ENCODE measurements at regions not wholly inside any gene's neighbourhood (a gene's known extent, or its start where the extent isn't known, plus 50 kb on each side); places are given as distances from the start of the nearest gene placed in this dataset.

- Histone ChIP-seq H3K9ac (ENCODE audit: low read depth, low read length) (no peak overlapping the region), H3K27ac (ENCODE audit: insufficient read depth, low read length) (no peak overlapping the region), H2BK20ac (ENCODE audit: low read depth, low read length) (no peak overlapping the region), H3K4me1 (ENCODE audit: control insufficient read depth, insufficient read depth, low read length) (no peaks in the 10 kb centered on the region), H3K4ac (ENCODE audit: low read depth, low read length) (no peak overlapping the region), H2AK5ac (ENCODE audit: low read depth, low read length) (no peak overlapping the region), H3K18ac (ENCODE audit: low read depth, low read length) (no peak overlapping the region), H3K36me3 (ENCODE audit: control insufficient read depth, insufficient read depth, low read length) (no peaks in the 10 kb centered on the region), H4K20me1 (ENCODE audit: insufficient read depth, low read length) (no peaks in the 10 kb centered on the region), H4K8ac (ENCODE audit: low read depth in 2 of 2, low read length in 2 of 2) (no peak overlapping the region), H2BK5ac (ENCODE audit: low read depth, low read length, poor library complexity, severe bottlenecking) (no peak overlapping the region), H3K23ac (ENCODE audit: low read depth, low read length) (no peak overlapping the region), H2BK15ac (ENCODE audit: low read depth, low read length) (no peak overlapping the region), H2AK9ac (replicated peaks; ENCODE audit: low read depth, low read length, poor library complexity) (no peak overlapping the region), H4K91ac (ENCODE audit: insufficient read depth, low read depth, low read length) (no peak overlapping the region), H3K4me3 (ENCODE audit: insufficient read depth, low read depth, low read length) (no peak overlapping the region), H3K27me3 (ENCODE audit: control insufficient read depth, insufficient read depth, low read length) (peaks cover 14% of the 10 kb centered on the region), H3K14ac (replicated peaks; ENCODE audit: low read depth, low read length) (no peak overlapping the region), H3K9me3 (ENCODE audit: control insufficient read depth, insufficient read depth, low read length) (no peaks in the 10 kb centered on the region), H3K56ac (ENCODE audit: extremely low read depth, insufficient read depth, low read length) (no peak overlapping the region), H3K4me2 (ENCODE audit: low read depth, low read length) (no peak overlapping the region), H2AFZ (replicated peaks; ENCODE audit: low read length, poor library complexity) (no peak overlapping the region), H3K79me1 (ENCODE audit: low read depth in 1 of 2, low read length in 2 of 2) (no peaks in the 10 kb centered on the region), H3K9me1 (ENCODE audit: insufficient read depth, low read length) (no peaks in the 10 kb centered on the region), H2BK120ac (ENCODE audit: low read depth, low read length) (no peak overlapping the region), H4K5ac (ENCODE audit: low read depth, low read length) (no peak overlapping the region)
- intact Hi-C loops (cut with micrococcal nuclease) (no loop called here), in situ Hi-C loops (cut with MboI; ENCODE audit: low sequenced_read_pairs) (no loop called here), dilution Hi-C loops (cut with HindIII; ENCODE audit: low sequenced_read_pairs, unreplicated experiment) (no loop called here)
- BruUV-seq (replicated peaks) = no TSS peak
- CTCF ChIA-PET = no interaction called here
- no peak for DNase-seq
- ATAC-seq (ENCODE audit: low read depth) = no peak
- POLR2A ChIA-PET (ENCODE audit: unreplicated experiment) = no interaction called here
- TF ChIP-seq, protein P1, sequence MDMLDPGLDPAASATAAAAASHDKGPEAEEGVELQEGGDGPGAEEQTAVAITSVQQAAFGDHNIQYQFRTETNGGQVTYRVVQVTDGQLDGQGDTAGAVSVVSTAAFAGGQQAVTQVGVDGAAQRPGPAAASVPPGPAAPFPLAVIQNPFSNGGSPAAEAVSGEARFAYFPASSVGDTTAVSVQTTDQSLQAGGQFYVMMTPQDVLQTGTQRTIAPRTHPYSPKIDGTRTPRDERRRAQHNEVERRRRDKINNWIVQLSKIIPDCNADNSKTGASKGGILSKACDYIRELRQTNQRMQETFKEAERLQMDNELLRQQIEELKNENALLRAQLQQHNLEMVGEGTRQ (IDR thresholded peaks at IDR 0.05; ENCODE audit: low read depth, low read length) = no peak
- TF ChIP-seq POLR2A (IDR thresholded peaks at IDR 0.05; ENCODE audit: low read depth, low read length) (no peak), CEBPB (IDR thresholded peaks at IDR 0.05; ENCODE audit: low read depth, low read length) (no peak), NFE2L2 (IDR thresholded peaks at IDR 0.05; ENCODE audit: low read depth, low read length) (no peak), FOS (IDR thresholded peaks at IDR 0.05; ENCODE audit: low read depth, low read length) (no peak), ELK1 (IDR thresholded peaks at IDR 0.05; ENCODE audit: borderline replicate concordance, low read depth, low read length) (no peak), MAFK (IDR thresholded peaks at IDR 0.05; ENCODE audit: low read depth, low read length) (no peak), CTCF (conservative IDR thresholded peaks at IDR 0.05; ENCODE audit: low read depth, low read length) (no peak), MXI1 (IDR thresholded peaks at IDR 0.05; ENCODE audit: borderline replicate concordance, low read depth, low read length) (no peak), RCOR1 (IDR thresholded peaks at IDR 0.05; ENCODE audit: insufficient replicate concordance, low read length) (no peak), RFX5 (IDR thresholded peaks at IDR 0.05; ENCODE audit: low read depth, low read length) (no peak), BHLHE40 (IDR thresholded peaks at IDR 0.05; ENCODE audit: low read depth, low read length) (no peak), RAD21 (IDR thresholded peaks at IDR 0.05; ENCODE audit: low read length) (no peak), SMC3 (IDR thresholded peaks at IDR 0.05; ENCODE audit: low read depth, low read length) (no peak), CHD1 (IDR thresholded peaks at IDR 0.05; ENCODE audit: low read depth, low read length) (no peak), MAZ (IDR thresholded peaks at IDR 0.05; ENCODE audit: borderline replicate concordance, low read depth, low read length) (no peak)
Observed at GRCh38 chr3:15151166-15151565, 52.2 kb upstream of the RBSN start.
